H1 (cell line): ENCODE measurements at regions not wholly inside any gene's neighbourhood (a gene's known extent, or its start where the extent isn't known, plus 50 kb on each side); places are given as distances from the start of the nearest gene placed in this dataset.

Source experiments
- CTCF ChIA-PET: fragments of 300-600 bp; sonication (Branson Sonifier 250); formaldehyde crosslinking; loops from one replicate; lab custom pipeline; 2021; ENCODE audit not compliant: partially characterized antibody; lab: Charles Lee
- POLR2A ChIA-PET: fragments of 300-600 bp; sonication (Branson Sonifier 250); formaldehyde crosslinking; loops from one replicate; lab custom pipeline; 2021; ENCODE audit warnings: inconsistent platforms; ENCODE audit not compliant: partially characterized antibody; lab: Charles Lee
- DNase-seq, 2 experiments: peaks; one replicate each; pipeline versions ENCODE4 v3.0.0 to v3.0.0-alpha.2; 2010 to 2022; ENCODE audit warnings: low spot score in 2 of 2, low read depth in 1 of 2, mixed read lengths in 1 of 2
- FAIRE-seq: peaks from 2 replicates; lab custom pipeline; 2011; peaks lifted over from hg19 to GRCh38; lab: Jason Lieb, UNC
- H2AFZ ChIP-seq: 2 replicates; pipeline ENCODE4 v1.8.1; 2012; ENCODE audit warnings: low read length, inconsistent platforms
- H2AK5ac ChIP-seq: 2 replicates; pipeline ENCODE4 v1.6.1; 2013; ENCODE audit warnings: low read depth, low read length
- H2BK120ac ChIP-seq: replicated peaks from 2 replicates; pipeline ENCODE3; 2013; ENCODE audit warnings: low read depth, low read length, inconsistent platforms
- H2BK12ac ChIP-seq: 2 replicates; pipeline ENCODE4 v1.6.1; 2013; ENCODE audit warnings: low read depth, low read length
- H2BK15ac ChIP-seq: 2 replicates; pipeline ENCODE4 v1.6.1; 2013; ENCODE audit warnings: low read length
- H2BK20ac ChIP-seq: 2 replicates; pipeline ENCODE4 v1.6.1; 2013; ENCODE audit warnings: low read length
- H2BK5ac ChIP-seq: 2 replicates; pipeline ENCODE4 v1.6.1; 2013; ENCODE audit warnings: low read depth, low read length
- H3K14ac ChIP-seq: 2 replicates; pipeline ENCODE4 v1.6.1; 2013; ENCODE audit warnings: inconsistent platforms; ENCODE audit not compliant: insufficient read length
- H3K18ac ChIP-seq: 2 replicates; pipeline ENCODE4 v1.6.1; 2013; ENCODE audit warnings: low read length; ENCODE audit errors: extremely low read depth
- H3K23ac ChIP-seq: 2 replicates; pipeline ENCODE4 v1.6.1; 2013; ENCODE audit warnings: inconsistent platforms; ENCODE audit not compliant: insufficient read length
- H3K23me2 ChIP-seq: 2 replicates; pipeline ENCODE4 v1.6.1; 2013; ENCODE audit warnings: low read depth, low read length
- H3K27ac ChIP-seq: 2 replicates; pipeline ENCODE4 v1.6.1; 2011; ENCODE audit warnings: low read depth, low read length, inconsistent platforms
- H3K27me3 ChIP-seq, 4 experiments: replicated peaks in 1 of 4; 1 replicate in 1 of 4; 2 replicates in 3 of 4; pipeline versions ENCODE4 v1.6.1 to v1.8.1; 2011 to 2013; ENCODE audit warnings: low read length in 3 of 4, mild to moderate bottlenecking in 3 of 4, inconsistent platforms in 2 of 4, mixed read lengths in 2 of 4, moderate library complexity in 1 of 4; ENCODE audit not compliant: control insufficient read depth in 3 of 4, insufficient read depth in 3 of 4; ENCODE audit errors: extremely low read depth in 1 of 4
- H3K36me3 ChIP-seq, 4 experiments: 2 replicates each; pipeline versions ENCODE4 v1.6.1 to v1.8.1; 2011 to 2013; ENCODE audit warnings: mild to moderate bottlenecking in 4 of 4, low read length in 3 of 4, moderate library complexity in 2 of 4, control low read depth in 1 of 4, inconsistent platforms in 1 of 4; ENCODE audit not compliant: insufficient read depth in 4 of 4, control insufficient read depth in 2 of 4
- H3K4ac ChIP-seq: replicated peaks from 2 replicates; pipeline ENCODE3; 2013; ENCODE audit warnings: low read length, low read depth, mixed read lengths, inconsistent platforms; ENCODE audit not compliant: insufficient read length
- H3K4me1 ChIP-seq, 4 experiments: replicated peaks in 1 of 4; 1 replicate in 1 of 4; 2 replicates in 3 of 4; pipeline versions ENCODE4 v1.6.1 to v1.8.1; 2011 to 2013; ENCODE audit warnings: low read length in 3 of 4, inconsistent platforms in 2 of 4, mixed read lengths in 1 of 4; ENCODE audit not compliant: insufficient read depth in 4 of 4, control insufficient read depth in 3 of 4
- H3K4me2 ChIP-seq, 2 experiments: 2 replicates each; pipeline versions ENCODE4 v1.6.1 to v1.8.1; 2011 to 2013; ENCODE audit warnings: low read depth in 2 of 2, low read length in 2 of 2, control low read depth in 1 of 2, inconsistent platforms in 1 of 2, mild to moderate bottlenecking in 1 of 2; ENCODE audit not compliant: insufficient read depth in 1 of 2
- H3K4me3 ChIP-seq, 4 experiments: fragments of 200-600, 300-600 bp in 1 of 4; sonication (generic), shearing (Covaris generic), sonication (Bioruptor Twin) in 1 of 4; 2 replicates each; pipeline versions ENCODE4 v1.5.1 to v1.8.1; 2011 to 2016; ENCODE audit warnings: low read length in 4 of 4, low read depth in 3 of 4, control low read depth in 2 of 4, inconsistent platforms in 2 of 4, mild to moderate bottlenecking in 2 of 4, mixed read lengths in 1 of 4, moderate library complexity in 1 of 4; ENCODE audit not compliant: insufficient read depth in 2 of 4; ENCODE audit errors: extremely low read depth in 1 of 4
- H3K56ac ChIP-seq: replicated peaks from 2 replicates; pipeline ENCODE3; 2013; ENCODE audit warnings: low read depth, mild to moderate bottlenecking, mixed read lengths, low read length, inconsistent platforms; ENCODE audit not compliant: insufficient read length
- H3K79me1 ChIP-seq: 2 replicates; pipeline ENCODE4 v1.6.1; 2013; ENCODE audit warnings: low read depth, low read length, control low read depth
- H3K79me2 ChIP-seq, 2 experiments: 2 replicates each; pipeline versions ENCODE4 v1.6.1 to v1.8.1; 2012 to 2013; ENCODE audit warnings: low read length in 2 of 2, mild to moderate bottlenecking in 2 of 2, inconsistent platforms in 1 of 2; ENCODE audit not compliant: insufficient read depth in 2 of 2, control insufficient read depth in 1 of 2
- H3K9ac ChIP-seq, 4 experiments: replicated peaks in 1 of 4; 1 replicate in 1 of 4; 2 replicates in 3 of 4; pipeline versions ENCODE4 v1.6.1 to v1.8.1; 2011 to 2013; ENCODE audit warnings: low read depth in 3 of 4, low read length in 3 of 4, control low read depth in 2 of 4, mild to moderate bottlenecking in 2 of 4, moderate library complexity in 2 of 4, inconsistent platforms in 1 of 4; ENCODE audit errors: extremely low read depth in 1 of 4
- H3K9me3 ChIP-seq, 2 experiments: 2 replicates each; pipeline versions ENCODE4 v1.6.1 to v1.8.1; 2012 to 2013; ENCODE audit warnings: mild to moderate bottlenecking in 2 of 2, moderate library complexity in 2 of 2, control low read depth in 1 of 2, inconsistent platforms in 1 of 2, low read depth in 1 of 2, low read length in 1 of 2, mixed read lengths in 1 of 2; ENCODE audit not compliant: insufficient read depth in 2 of 2
- H4K20me1 ChIP-seq, 2 experiments: replicated peaks in 1 of 2; 2 replicates each; pipeline versions ENCODE3 to v1.8.1; 2011 to 2013; ENCODE audit warnings: inconsistent platforms in 2 of 2, low read length in 2 of 2, mild to moderate bottlenecking in 1 of 2; ENCODE audit not compliant: insufficient read depth in 2 of 2, control insufficient read depth in 1 of 2
- H4K5ac ChIP-seq: 2 replicates; pipeline ENCODE4 v1.6.1; 2013; ENCODE audit warnings: low read length, low read depth, mixed read lengths, inconsistent platforms; ENCODE audit not compliant: insufficient read length
- H4K8ac ChIP-seq: 2 replicates; pipeline ENCODE4 v1.8.0; 2013; ENCODE audit warnings: mild to moderate bottlenecking, moderate library complexity, low read length, inconsistent platforms; ENCODE audit not compliant: insufficient read depth; ENCODE audit errors: extremely low read depth
- H4K91ac ChIP-seq: replicated peaks from 2 replicates; pipeline ENCODE3; 2013; ENCODE audit warnings: low read length, mixed read lengths, inconsistent platforms; ENCODE audit not compliant: insufficient read length
- SP1 ChIP-seq: IDR thresholded peaks from 2 replicates; pipeline ENCODE4 v1.6.1; 2011; ENCODE audit warnings: low read depth, low read length
- TAF7 ChIP-seq: optimal IDR thresholded peaks from 2 replicates; pipeline ENCODE3; 2011; ENCODE audit warnings: low read depth, mild to moderate bottlenecking, inconsistent platforms, low read length, moderate library complexity, borderline replicate concordance
- YY1 ChIP-seq: IDR thresholded peaks from 2 replicates; pipeline ENCODE4 v1.6.1; 2011; ENCODE audit warnings: low read depth, mild to moderate bottlenecking, low read length
- WGBS, 2 experiments: shearing (Covaris generic) in 1 of 2; methylation state at CpG; one replicate each; pipeline versions ENCODE4 v1.1.6 to v1.1.7; 2013 to 2015; ENCODE audit warnings: low lambda C conversion rate in 2 of 2, mixed read lengths in 2 of 2, inconsistent platforms in 1 of 2, low coverage in 1 of 2, missing lambda C conversion rate in 1 of 2; ENCODE audit not compliant: insufficient replicate concordance in 2 of 2, insufficient coverage in 1 of 2, insufficient read length in 1 of 2; ENCODE audit errors: extremely low coverage in 1 of 2, missing lambda C conversion rate in 1 of 2; 5-methylcytosine and 5-hydroxymethylcytosine counted together
- TF ChIP-seq, protein P1 (sequence below): IDR thresholded peaks from 2 replicates; pipeline ENCODE4 v1.6.1; 2012; ENCODE audit warnings: low read length, inconsistent platforms

DNA sequence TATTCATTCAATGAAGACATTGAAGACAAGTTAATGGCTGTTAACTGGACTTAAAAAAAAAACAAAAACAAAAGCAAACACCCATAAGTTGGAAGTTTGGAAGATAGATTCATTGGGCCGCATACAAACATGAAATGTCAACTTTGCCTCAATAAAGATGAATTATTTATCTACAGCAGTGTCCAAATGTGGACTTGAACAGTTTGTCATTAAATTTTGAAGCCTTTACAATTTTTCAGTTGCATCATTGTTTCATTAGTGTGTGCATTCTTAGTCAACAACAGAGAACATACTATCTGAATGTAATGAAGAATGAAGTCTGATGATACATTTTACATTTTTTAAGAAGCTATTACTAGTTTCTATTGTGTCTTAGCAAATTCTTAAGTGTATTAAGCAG, 152.1 kb downstream of the SLIT2 start:
- Histone ChIP-seq H3K14ac (no peak overlapping the region), H3K4me2 (no peak overlapping the region), H3K27ac (no peak overlapping the region), H3K18ac (no peak overlapping the region), H2BK15ac (no peak overlapping the region), H2BK20ac (no peak overlapping the region), H3K27me3 (no peaks in the 10 kb centered on the region), H3K56ac (no peak overlapping the region), H3K36me3 (no peaks in the 10 kb centered on the region)
- CTCF ChIA-PET, result interaction anchor here (0.6 to 1.0 kb wide), 5 partner anchors 8 to 97 kb away, joined by 3 to 8 read pairs (median 3); no protein-coding TSS in a partner anchor
- TF ChIP-seq YY1, result no peak
- TF ChIP-seq, protein P1, sequence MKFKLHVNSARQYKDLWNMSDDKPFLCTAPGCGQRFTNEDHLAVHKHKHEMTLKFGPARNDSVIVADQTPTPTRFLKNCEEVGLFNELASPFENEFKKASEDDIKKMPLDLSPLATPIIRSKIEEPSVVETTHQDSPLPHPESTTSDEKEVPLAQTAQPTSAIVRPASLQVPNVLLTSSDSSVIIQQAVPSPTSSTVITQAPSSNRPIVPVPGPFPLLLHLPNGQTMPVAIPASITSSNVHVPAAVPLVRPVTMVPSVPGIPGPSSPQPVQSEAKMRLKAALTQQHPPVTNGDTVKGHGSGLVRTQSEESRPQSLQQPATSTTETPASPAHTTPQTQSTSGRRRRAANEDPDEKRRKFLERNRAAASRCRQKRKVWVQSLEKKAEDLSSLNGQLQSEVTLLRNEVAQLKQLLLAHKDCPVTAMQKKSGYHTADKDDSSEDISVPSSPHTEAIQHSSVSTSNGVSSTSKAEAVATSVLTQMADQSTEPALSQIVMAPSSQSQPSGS, result no peak
- TF ChIP-seq SP1, result no peak
- no peak for TF ChIP-seq TAF7
- TF ChIP-seq, all 59 proteins: peak for 0
- Histone ChIP-seq H3K9ac (no peak overlapping the region), H3K9me3 (no peaks in the 10 kb centered on the region), H3K4ac (no peak overlapping the region), H2BK12ac (no peak overlapping the region), H4K8ac (no peak overlapping the region), H2AFZ (no peak overlapping the region), H2BK5ac (no peak overlapping the region), H4K20me1 (no peaks in the 10 kb centered on the region), H4K5ac (no peak overlapping the region), H3K23me2 (no peaks in the 10 kb centered on the region), H2BK120ac (no peak overlapping the region), H4K91ac (no peak overlapping the region), H3K23ac (no peak overlapping the region), H2AK5ac (no peak overlapping the region), H3K79me2 (no peaks in the 10 kb centered on the region), H3K79me1 (no peaks in the 10 kb centered on the region), H3K4me1 (no peaks in the 10 kb centered on the region), H3K4me3 (no peak overlapping the region)
- POLR2A ChIA-PET, result no interaction called here
- FAIRE-seq (no peak), DNase-seq (no peak)
- 94% methylated on average over 1 of the region's 1 CpG; no CpG with 5 or more reads in 1 of the 2 experiments for WGBS, 2 experiments
